CD14-positive monocyte (primary cell): ENCODE measurements at regions not wholly inside any gene's neighbourhood (a gene's known extent, or its start where the extent isn't known, plus 50 kb on each side); places are given as distances from the start of the nearest gene placed in this dataset.

ENCODE experiments used
- DNase-seq, 3 donors: peaks; one replicate each; pipeline ENCODE4 v3.0.0-alpha.2; 2011 to 2022
- H2AFZ ChIP-seq: 2 replicates; pipeline ENCODE4 v1.6.0; 2012; ENCODE audit warnings: mild to moderate bottlenecking, low read depth, low read length, inconsistent platforms; ENCODE audit not compliant: insufficient read depth, poor library complexity, severe bottlenecking
- H3K27ac ChIP-seq, 2 donors: 1 replicate in 1 of 2; 2 replicates in 1 of 2; pipeline ENCODE4 v1.5.1; 2012 to 2013; ENCODE audit warnings: low read length in 2 of 2, control low read depth in 1 of 2, inconsistent platforms in 1 of 2, low read depth in 1 of 2, mild to moderate bottlenecking in 1 of 2
- H3K27me3 ChIP-seq, 2 donors: one replicate each; pipeline versions ENCODE4 v1.6.0 to v1.6.1; 2011 to 2013; ENCODE audit warnings: low read length in 2 of 2; ENCODE audit not compliant: control insufficient read depth in 2 of 2, insufficient read depth in 2 of 2
- H3K36me3 ChIP-seq, 2 donors: replicated peaks in 1 of 2; 1 replicate in 1 of 2; 2 replicates in 1 of 2; pipeline versions ENCODE4 v1.5.1 to v1.6.1; 2012 to 2013; ENCODE audit warnings: low read length in 2 of 2, control low read depth in 1 of 2, inconsistent platforms in 1 of 2, mild to moderate bottlenecking in 1 of 2; ENCODE audit not compliant: insufficient read depth in 2 of 2, control insufficient read depth in 1 of 2
- H3K4me1 ChIP-seq, 2 donors: 1 replicate in 1 of 2; 2 replicates in 1 of 2; pipeline versions ENCODE4 v1.5.1 to v1.6.1; 2012 to 2013; ENCODE audit warnings: low read length in 2 of 2, control low read depth in 1 of 2, inconsistent platforms in 1 of 2, mild to moderate bottlenecking in 1 of 2, moderate library complexity in 1 of 2; ENCODE audit not compliant: insufficient read depth in 2 of 2, control insufficient read depth in 1 of 2
- H3K4me2 ChIP-seq: replicated peaks from 2 replicates; pipeline ENCODE3; 2012; ENCODE audit warnings: low read length, moderate library complexity, mild to moderate bottlenecking; ENCODE audit not compliant: poor library complexity, severe bottlenecking; ENCODE audit errors: extremely low read depth
- H3K4me3 ChIP-seq, 3 experiments: fragments of 200-600 bp in 1 of 3; sonication (generic) in 1 of 3; replicated peaks in 1 of 3; 1 replicate in 2 of 3; 2 replicates in 1 of 3; pipeline ENCODE4 v1.5.1; 2011 to 2013; ENCODE audit warnings: low read length in 3 of 3, mild to moderate bottlenecking in 3 of 3, control low read depth in 2 of 3, low read depth in 2 of 3, inconsistent platforms in 1 of 3, moderate library complexity in 1 of 3
- H3K79me2 ChIP-seq: 2 replicates; pipeline ENCODE4 v1.6.0; 2012; ENCODE audit warnings: mild to moderate bottlenecking, control low read depth, inconsistent platforms, low read length, moderate library complexity; ENCODE audit not compliant: insufficient read depth
- H3K9ac ChIP-seq: 2 replicates; pipeline ENCODE4 v1.6.0; 2017; ENCODE audit warnings: low read length, mild to moderate bottlenecking; ENCODE audit not compliant: insufficient read depth, poor library complexity, severe bottlenecking
- H3K9me3 ChIP-seq, 2 donors: replicated peaks in 1 of 2; 1 replicate in 1 of 2; 2 replicates in 1 of 2; pipeline versions ENCODE4 v1.5.1 to v1.6.1; 2012 to 2013; ENCODE audit warnings: low read length in 2 of 2, control low read depth in 1 of 2; ENCODE audit not compliant: control insufficient read depth in 1 of 2, insufficient read depth in 1 of 2
- H4K20me1 ChIP-seq: 2 replicates; pipeline ENCODE4 v1.6.0; 2012; ENCODE audit warnings: mild to moderate bottlenecking, low read length, control low read depth, moderate library complexity; ENCODE audit not compliant: insufficient read depth
- H3K27ac Mint-ChIP-seq, 7 donors: one replicate each; pipeline ENCODE4 v1.8.0; 2020; ENCODE audit warnings: mild to moderate bottlenecking in 7 of 7, mixed read lengths in 7 of 7, moderate library complexity in 6 of 7, inconsistent platforms in 2 of 7
- H3K27me3 Mint-ChIP-seq, 3 donors: one replicate each; pipeline ENCODE4 v1.8.0; 2021 to 2022; ENCODE audit warnings: low read depth in 3 of 3, mild to moderate bottlenecking in 3 of 3, mixed read lengths in 3 of 3, moderate library complexity in 3 of 3, inconsistent platforms in 1 of 3
- H3K36me3 Mint-ChIP-seq, 2 donors: one replicate each; pipeline ENCODE4 v1.8.0; 2020; ENCODE audit warnings: mixed read lengths in 2 of 2, inconsistent platforms in 1 of 2, mild to moderate bottlenecking in 1 of 2
- H3K4me1 Mint-ChIP-seq: one replicate; pipeline ENCODE4 v1.8.0; 2020; ENCODE audit warnings: mild to moderate bottlenecking, mixed read lengths
- H3K4me3 Mint-ChIP-seq, 2 donors: one replicate each; pipeline ENCODE4 v1.8.0; 2020; ENCODE audit warnings: mild to moderate bottlenecking in 2 of 2, mixed read lengths in 2 of 2, moderate library complexity in 1 of 2
- H3K9me3 Mint-ChIP-seq, 7 donors: one replicate each; pipeline ENCODE4 v1.8.0; 2020 to 2022; ENCODE audit warnings: mixed read lengths in 7 of 7, mild to moderate bottlenecking in 6 of 7, moderate library complexity in 6 of 7, inconsistent platforms in 2 of 7
- WGBS: methylation state at CpG from one replicate; pipeline ENCODE4 v1.1.5; 2013; ENCODE audit warnings: missing lambda C conversion rate; ENCODE audit not compliant: insufficient coverage; 5-methylcytosine and 5-hydroxymethylcytosine counted together
- intact Hi-C, 2 donors: fragments of 100-400 bp; cut with micrococcal nuclease; formaldehyde crosslinking; loops; one replicate each; pipeline versions ENCODE4 v1.15.0 to v1.15.1; 2023
- TF ChIP-seq, protein P1 (sequence below): fragments of 200-600 bp; IDR thresholded peaks from one replicate; pipeline ENCODE4 v1.8.0; 2022; ENCODE audit warnings: antibody characterized with exemption, mild to moderate bottlenecking

DNA sequence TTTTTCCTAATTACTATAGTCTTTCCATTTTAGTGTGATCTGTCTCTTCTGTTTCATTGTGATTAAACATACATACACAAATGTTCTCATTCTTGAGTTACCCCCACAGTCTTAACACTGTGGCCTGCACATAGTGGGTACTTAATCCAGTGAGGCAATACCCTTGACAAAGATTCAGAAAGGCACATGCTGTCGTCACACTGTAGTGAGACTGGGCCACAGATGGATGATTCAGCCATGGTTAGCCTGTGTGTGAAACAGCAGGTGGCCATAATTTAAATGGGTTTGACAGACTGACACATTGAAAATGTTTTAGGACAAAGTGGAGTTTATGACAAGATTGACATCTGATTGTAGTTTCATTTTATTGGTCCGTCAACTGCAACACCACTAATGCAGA is 313.1 kb downstream of the C11orf87 start:
- no peaks in the 10 kb centered on the region for H3K36me3 ChIP-seq
- DNase-seq, result no peak
- H3K4me3 Mint-ChIP-seq, result no peak overlapping the region
- no peak overlapping the region for H3K27ac ChIP-seq
- H3K4me3 ChIP-seq, result no peak overlapping the region
- H3K27me3 ChIP-seq, result peaks cover 9 to 11% of the 10 kb centered on the region in 2 donors
- H3K4me1 ChIP-seq, result no peaks in the 10 kb centered on the region
- H2AFZ ChIP-seq, result no peak overlapping the region
- no peaks in the 10 kb centered on the region for H4K20me1 ChIP-seq
- peaks cover 0 to 10% (median 3%) of the 10 kb centered on the region in 7 donors for H3K9me3 Mint-ChIP-seq
- TF ChIP-seq, protein P1, sequence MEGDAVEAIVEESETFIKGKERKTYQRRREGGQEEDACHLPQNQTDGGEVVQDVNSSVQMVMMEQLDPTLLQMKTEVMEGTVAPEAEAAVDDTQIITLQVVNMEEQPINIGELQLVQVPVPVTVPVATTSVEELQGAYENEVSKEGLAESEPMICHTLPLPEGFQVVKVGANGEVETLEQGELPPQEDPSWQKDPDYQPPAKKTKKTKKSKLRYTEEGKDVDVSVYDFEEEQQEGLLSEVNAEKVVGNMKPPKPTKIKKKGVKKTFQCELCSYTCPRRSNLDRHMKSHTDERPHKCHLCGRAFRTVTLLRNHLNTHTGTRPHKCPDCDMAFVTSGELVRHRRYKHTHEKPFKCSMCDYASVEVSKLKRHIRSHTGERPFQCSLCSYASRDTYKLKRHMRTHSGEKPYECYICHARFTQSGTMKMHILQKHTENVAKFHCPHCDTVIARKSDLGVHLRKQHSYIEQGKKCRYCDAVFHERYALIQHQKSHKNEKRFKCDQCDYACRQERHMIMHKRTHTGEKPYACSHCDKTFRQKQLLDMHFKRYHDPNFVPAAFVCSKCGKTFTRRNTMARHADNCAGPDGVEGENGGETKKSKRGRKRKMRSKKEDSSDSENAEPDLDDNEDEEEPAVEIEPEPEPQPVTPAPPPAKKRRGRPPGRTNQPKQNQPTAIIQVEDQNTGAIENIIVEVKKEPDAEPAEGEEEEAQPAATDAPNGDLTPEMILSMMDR, result no peak
- H3K36me3 Mint-ChIP-seq, result no peaks in the 10 kb centered on the region
- no peaks in the 10 kb centered on the region for H3K9me3 ChIP-seq
- H3K4me1 Mint-ChIP-seq, result peaks cover 11% of the 10 kb centered on the region
- no peak overlapping the region for H3K4me2 ChIP-seq
- no peak overlapping the region for H3K9ac ChIP-seq
- peaks cover 2 to 16% (median 8%) of the 10 kb centered on the region in 3 donors for H3K27me3 Mint-ChIP-seq
- no peaks in the 10 kb centered on the region for H3K79me2 ChIP-seq
- no CpG with 5 or more reads among the region's 2 CpGs for WGBS
- intact Hi-C loops, result no loop called here
- no peak overlapping the region for H3K27ac Mint-ChIP-seq

DNA sequence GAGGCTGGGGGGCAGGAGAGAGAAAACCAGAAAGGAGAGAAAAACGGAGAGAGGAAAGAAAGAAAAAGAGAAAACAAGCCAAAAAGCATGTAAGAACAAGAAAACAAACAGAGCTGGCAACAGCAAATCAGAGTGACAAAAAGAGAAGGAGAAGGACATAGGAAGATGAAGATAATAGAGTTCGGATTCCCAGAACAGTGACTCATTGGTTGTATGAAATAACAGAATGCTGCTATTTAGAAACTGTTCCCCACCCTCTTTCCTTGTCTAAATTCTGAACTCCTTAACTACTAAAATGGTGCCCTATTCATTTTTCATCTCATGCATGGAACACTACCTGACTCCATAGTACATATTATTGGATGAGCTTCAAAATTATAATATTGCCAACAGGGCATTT is 317.4 kb downstream of the C11orf87 start:
- TF ChIP-seq, protein P1, result no peak
- 56% methylated on average over 1 of the region's 2 CpGs for WGBS

More for the DNA sequence above, 317.4 kb downstream of the C11orf87 start:
- Histone ChIP-seq H2AFZ (no peak overlapping the region), H4K20me1 (no peaks in the 10 kb centered on the region), H3K36me3 (no peaks in the 10 kb centered on the region), H3K9me3 (no peaks in the 10 kb centered on the region), H3K27me3 (peaks cover 7 to 11% of the 10 kb centered on the region in 2 donors), H3K4me1 (peaks cover 0 to 5% of the 10 kb centered on the region in 2 donors), H3K4me2 (no peak overlapping the region), H3K9ac (no peak overlapping the region), H3K27ac (no peak overlapping the region), H3K4me3 (no peak overlapping the region), H3K79me2 (no peaks in the 10 kb centered on the region)
- Mint-ChIP-seq H3K4me3 (no peak overlapping the region), H3K9me3 (peaks cover 0 to 3% (median 1%) of the 10 kb centered on the region in 7 donors), H3K4me1 (no peaks in the 10 kb centered on the region), H3K36me3 (no peaks in the 10 kb centered on the region), H3K27me3 (peaks cover 0 to 13% (median 8%) of the 10 kb centered on the region in 3 donors), H3K27ac (no peak overlapping the region)
- DNase-seq, result no peak
- intact Hi-C loops, result no loop called here
